Upper lobe of right lung (tissue), 1 donor: ENCODE measurements at regions not wholly inside any gene's neighbourhood (a gene's known extent, or its start where the extent isn't known, plus 50 kb on each side); places are given as distances from the start of the nearest gene placed in this dataset.

Experiments used
- ATAC-seq: fragments of 200-7000 bp; cut with Tn5 transposase; one replicate; pipeline ENCODE4 v1.9.1; 2020; ENCODE audit warnings: mild to moderate bottlenecking, moderate library complexity
- DNase-seq: peaks from one replicate; pipeline ENCODE4 v3.0.0-alpha.2; 2020
- H3K27ac ChIP-seq: fragments of 200-600 bp; one replicate; pipeline ENCODE4 v1.8.0; 2022
- H3K27me3 ChIP-seq: fragments of 200-600 bp; one replicate; pipeline ENCODE4 v1.8.0; 2022; ENCODE audit warnings: mild to moderate bottlenecking
- H3K36me3 ChIP-seq: fragments of 200-600 bp; one replicate; pipeline ENCODE4 v1.8.0; 2022
- H3K4me1 ChIP-seq: fragments of 200-600 bp; one replicate; pipeline ENCODE4 v1.8.0; 2022
- H3K4me3 ChIP-seq: fragments of 200-600 bp; one replicate; pipeline ENCODE4 v1.8.0; 2022; ENCODE audit warnings: mild to moderate bottlenecking
- H3K9me3 ChIP-seq: fragments of 200-600 bp; one replicate; pipeline ENCODE4 v1.8.0; 2022
- intact Hi-C: fragments of 100-400 bp; cut with DNase I; formaldehyde crosslinking; loops from one replicate; pipeline ENCODE4 v1.11.0; 2022
- TF ChIP-seq, protein P1 (sequence below): fragments of 200-600 bp; IDR thresholded peaks from one replicate; pipeline ENCODE4 v1.8.0; 2022; ENCODE audit warnings: antibody characterized with exemption
- donor health status: DM: no; HTN: yes; CAD: no; lungs with severe emphysema.

DNA sequence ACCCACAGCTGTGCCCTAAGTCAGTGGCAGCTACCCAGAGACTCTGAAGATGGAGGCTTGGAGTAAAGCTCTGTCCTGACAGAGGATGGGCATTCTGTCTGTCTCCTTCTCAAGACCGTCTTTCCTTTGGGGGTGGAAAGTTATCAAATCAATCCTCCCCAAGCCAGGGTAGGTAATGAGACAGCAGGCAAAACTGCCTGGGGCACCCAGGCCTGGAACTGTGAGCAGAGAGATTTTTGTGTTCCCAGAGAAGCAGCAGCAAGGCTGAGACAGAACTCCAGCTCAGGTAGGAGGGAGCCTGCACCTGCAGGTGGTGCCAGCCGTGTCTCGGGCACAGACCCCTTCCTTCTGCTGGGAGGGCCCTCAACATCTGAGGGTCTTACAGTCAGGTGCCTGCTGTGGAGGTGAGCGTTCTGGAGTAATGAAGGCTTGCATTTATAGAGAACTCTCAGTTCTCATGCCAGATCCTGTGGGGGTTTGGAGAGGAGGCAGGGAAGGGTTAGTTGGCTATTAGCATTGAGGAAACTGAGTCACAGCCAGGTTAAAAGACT lies 95.6 kb downstream of the RIPK4 start:
- intact Hi-C loops = no loop called here
- Histone ChIP-seq H3K27ac (no peak overlapping the region), H3K4me3 (no peak overlapping the region), H3K4me1 (no peaks in the 10 kb centered on the region), H3K36me3 (no peaks in the 10 kb centered on the region), H3K27me3 (no peaks in the 10 kb centered on the region), H3K9me3 (no peaks in the 10 kb centered on the region)
- DNase-seq (peak; percentile 11), ATAC-seq (no peak)
- TF ChIP-seq, protein P1, sequence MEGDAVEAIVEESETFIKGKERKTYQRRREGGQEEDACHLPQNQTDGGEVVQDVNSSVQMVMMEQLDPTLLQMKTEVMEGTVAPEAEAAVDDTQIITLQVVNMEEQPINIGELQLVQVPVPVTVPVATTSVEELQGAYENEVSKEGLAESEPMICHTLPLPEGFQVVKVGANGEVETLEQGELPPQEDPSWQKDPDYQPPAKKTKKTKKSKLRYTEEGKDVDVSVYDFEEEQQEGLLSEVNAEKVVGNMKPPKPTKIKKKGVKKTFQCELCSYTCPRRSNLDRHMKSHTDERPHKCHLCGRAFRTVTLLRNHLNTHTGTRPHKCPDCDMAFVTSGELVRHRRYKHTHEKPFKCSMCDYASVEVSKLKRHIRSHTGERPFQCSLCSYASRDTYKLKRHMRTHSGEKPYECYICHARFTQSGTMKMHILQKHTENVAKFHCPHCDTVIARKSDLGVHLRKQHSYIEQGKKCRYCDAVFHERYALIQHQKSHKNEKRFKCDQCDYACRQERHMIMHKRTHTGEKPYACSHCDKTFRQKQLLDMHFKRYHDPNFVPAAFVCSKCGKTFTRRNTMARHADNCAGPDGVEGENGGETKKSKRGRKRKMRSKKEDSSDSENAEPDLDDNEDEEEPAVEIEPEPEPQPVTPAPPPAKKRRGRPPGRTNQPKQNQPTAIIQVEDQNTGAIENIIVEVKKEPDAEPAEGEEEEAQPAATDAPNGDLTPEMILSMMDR = no peak

DNA sequence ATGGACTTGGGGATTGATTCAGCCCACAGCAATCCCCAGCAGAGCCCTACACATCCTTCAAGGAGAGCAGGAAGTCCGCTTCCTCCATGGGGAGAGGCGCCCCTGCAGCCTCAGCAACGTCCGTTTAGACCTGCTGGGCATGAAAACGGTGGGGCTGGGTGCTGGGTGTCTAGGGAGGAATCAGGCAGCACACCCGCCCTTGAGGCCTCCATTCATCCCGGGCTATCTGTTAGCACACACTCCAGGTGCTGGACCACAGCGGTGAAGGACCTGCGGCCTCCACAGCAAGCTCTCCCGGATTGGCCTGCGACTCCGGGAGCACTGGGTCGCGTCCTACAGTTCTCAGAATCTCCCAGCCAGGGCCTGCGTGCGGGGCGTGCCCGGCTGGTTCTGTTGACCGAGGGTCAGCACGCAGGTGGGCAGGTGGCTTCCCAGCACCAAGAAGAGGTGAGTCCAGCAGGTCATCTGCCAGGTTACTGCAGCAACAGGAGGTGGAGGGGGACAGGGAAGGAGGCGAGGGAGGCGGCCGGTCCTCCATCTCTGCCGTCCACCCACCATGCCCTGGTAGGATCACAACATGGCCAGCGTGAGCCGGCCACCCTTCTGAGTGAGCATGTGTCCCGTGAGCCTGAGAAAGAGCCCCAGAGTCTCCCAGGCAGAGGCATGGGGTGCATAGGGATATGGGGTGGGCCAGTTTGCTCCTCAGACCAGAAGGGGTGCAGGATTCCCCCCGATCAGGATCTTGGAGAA lies 96.6 kb downstream of the RIPK4 start:
- peak; percentile 60 for DNase-seq
- intact Hi-C loops = no loop called here
- Histone ChIP-seq H3K9me3 (no peaks in the 10 kb centered on the region), H3K4me3 (no peak overlapping the region), H3K27ac (no peak overlapping the region), H3K36me3 (no peaks in the 10 kb centered on the region), H3K4me1 (no peaks in the 10 kb centered on the region), H3K27me3 (no peaks in the 10 kb centered on the region)
- TF ChIP-seq, protein P1 = no peak
- ATAC-seq = no peak

DNA sequence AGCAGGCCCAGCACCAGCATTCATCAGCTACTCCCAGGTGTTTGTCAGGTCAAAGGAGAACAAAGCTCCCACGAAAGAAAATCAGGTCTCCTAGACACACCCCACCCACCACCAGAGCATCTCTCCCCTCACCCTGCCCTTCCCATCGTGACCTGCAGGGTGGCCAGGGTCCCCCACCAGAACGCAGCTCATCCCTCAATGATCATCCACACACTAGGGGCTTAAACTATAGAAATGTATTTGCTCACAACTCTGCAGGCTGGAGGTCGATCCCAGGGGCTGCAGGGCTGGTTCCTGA lies 97.4 kb downstream of the RIPK4 start:
- Histone ChIP-seq H3K9me3 (no peaks in the 10 kb centered on the region), H3K4me1 (peaks cover 5% of the 10 kb centered on the region), H3K36me3 (no peaks in the 10 kb centered on the region), H3K4me3 (no peak overlapping the region), H3K27ac (no peak overlapping the region), H3K27me3 (no peaks in the 10 kb centered on the region)
- TF ChIP-seq, protein P1 = no peak
- ATAC-seq = no peak
- intact Hi-C loops = no loop called here
- peak; percentile 18 for DNase-seq

DNA sequence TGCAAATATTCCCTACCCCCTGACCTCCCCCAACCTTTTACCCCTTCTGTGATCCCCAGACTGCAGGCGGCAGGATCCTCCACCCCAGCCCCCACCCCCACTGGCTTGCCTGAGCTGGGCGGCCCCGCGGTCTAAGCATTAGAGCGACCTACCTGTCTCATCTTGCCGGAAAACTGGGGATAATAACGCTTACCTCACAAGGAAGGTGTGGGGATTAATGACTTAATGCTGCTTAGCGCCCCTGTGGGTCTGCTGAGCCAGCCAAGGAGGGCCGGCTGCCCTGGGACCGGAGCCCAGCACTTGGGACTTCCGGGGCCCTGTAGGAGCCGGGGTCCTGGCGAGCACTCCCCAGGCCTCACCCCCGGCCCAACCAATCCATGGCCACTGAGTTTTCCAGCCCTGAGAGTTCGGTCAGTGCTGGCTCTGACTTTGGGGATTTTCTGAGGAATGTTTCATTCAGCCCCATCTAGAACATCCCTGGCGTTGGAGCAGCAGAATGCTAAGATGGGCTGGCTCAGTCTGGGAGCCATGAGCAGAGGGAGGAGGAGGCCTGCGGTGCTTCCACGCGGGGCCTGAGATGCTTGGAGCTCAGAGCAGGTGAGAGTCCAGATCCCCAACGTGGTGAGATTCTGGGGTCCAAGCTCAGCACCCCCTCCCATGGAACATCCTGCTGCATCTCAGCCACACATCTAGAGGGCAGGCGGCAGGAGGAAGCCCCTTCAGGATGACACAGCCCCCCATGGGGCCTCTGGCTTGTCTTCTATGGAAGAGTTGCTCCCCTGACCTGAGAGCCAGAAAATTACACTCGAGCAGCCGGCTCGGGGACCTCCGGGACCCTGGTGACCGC lies 97.9 kb downstream of the RIPK4 start:
- intact Hi-C loops = no loop called here
- no peak for ATAC-seq
- Histone ChIP-seq H3K4me1 (peaks cover 7% of the 10 kb centered on the region), H3K4me3 (no peak overlapping the region), H3K36me3 (no peaks in the 10 kb centered on the region), H3K9me3 (no peaks in the 10 kb centered on the region), H3K27me3 (no peaks in the 10 kb centered on the region), H3K27ac (no peak overlapping the region)
- TF ChIP-seq, protein P1 = no peak
- DNase-seq = peak; percentile 39

DNA sequence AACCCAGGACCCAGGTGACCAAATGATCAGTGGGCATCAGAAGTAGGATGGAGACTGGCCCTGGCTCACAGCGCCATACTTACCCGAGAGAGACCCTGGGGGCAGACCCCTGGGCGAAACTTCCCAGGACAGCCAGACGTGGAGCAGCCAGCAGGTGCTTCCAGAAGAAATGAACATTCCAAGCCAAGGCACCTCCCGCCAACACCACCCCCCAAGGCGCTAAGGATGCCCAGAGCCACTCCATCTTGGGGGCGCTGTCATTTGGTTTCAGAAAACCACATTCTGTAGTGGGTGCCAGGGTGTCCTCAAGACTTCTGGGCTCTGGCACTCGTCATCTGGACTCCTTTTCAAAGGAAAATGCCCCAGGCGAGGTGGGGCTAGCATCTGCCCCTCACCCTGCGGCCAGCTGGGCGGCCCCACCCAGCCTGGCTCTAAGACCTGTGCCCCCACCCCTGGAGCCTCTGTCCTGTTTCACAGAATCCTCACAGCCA lies 98.8 kb downstream of the RIPK4 start:
- Histone ChIP-seq H3K27me3 (no peaks in the 10 kb centered on the region), H3K36me3 (no peaks in the 10 kb centered on the region), H3K4me3 (no peak overlapping the region), H3K27ac (no peak overlapping the region), H3K4me1 (peaks cover 7% of the 10 kb centered on the region), H3K9me3 (no peaks in the 10 kb centered on the region)
- intact Hi-C loops = no loop called here
- TF ChIP-seq, protein P1 = no peak
- DNase-seq = peak; percentile 53
- no peak for ATAC-seq
